ENCODE measurements at regions not wholly inside any gene's neighbourhood (a gene's known extent, or its start where the extent isn't known, plus 50 kb on each side); places are given as distances from the start of the nearest gene placed in this dataset.

DNA sequence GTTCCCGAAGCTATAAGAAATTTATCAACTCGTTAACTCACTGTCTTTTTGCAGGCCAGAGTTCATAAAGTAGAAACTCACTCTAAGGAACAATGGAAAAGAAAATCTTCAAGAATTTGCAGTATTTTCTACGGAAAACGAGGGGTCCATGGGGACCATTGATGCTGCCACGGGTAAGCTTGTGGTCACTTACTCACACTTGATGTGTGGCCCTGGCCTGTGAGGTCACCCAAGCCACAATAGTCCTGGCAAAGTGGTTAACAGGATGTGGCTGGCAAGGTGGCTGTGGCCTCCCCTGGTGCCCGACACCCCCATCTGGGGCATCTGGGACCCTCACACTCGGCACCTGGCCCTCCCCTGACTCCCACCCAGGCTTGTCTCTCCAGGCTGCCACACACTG, 123.4 kb downstream of the C6orf118 start:
- TF ChIP-seq, protein P1, sequence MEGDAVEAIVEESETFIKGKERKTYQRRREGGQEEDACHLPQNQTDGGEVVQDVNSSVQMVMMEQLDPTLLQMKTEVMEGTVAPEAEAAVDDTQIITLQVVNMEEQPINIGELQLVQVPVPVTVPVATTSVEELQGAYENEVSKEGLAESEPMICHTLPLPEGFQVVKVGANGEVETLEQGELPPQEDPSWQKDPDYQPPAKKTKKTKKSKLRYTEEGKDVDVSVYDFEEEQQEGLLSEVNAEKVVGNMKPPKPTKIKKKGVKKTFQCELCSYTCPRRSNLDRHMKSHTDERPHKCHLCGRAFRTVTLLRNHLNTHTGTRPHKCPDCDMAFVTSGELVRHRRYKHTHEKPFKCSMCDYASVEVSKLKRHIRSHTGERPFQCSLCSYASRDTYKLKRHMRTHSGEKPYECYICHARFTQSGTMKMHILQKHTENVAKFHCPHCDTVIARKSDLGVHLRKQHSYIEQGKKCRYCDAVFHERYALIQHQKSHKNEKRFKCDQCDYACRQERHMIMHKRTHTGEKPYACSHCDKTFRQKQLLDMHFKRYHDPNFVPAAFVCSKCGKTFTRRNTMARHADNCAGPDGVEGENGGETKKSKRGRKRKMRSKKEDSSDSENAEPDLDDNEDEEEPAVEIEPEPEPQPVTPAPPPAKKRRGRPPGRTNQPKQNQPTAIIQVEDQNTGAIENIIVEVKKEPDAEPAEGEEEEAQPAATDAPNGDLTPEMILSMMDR (IDR thresholded peaks at IDR 0.05; ENCODE audit: insufficient read depth, missing control alignments), result no peak
- DNase-seq (ENCODE audit: insufficient read length, low spot score) (no peak), FAIRE-seq (no peak)

DNA sequence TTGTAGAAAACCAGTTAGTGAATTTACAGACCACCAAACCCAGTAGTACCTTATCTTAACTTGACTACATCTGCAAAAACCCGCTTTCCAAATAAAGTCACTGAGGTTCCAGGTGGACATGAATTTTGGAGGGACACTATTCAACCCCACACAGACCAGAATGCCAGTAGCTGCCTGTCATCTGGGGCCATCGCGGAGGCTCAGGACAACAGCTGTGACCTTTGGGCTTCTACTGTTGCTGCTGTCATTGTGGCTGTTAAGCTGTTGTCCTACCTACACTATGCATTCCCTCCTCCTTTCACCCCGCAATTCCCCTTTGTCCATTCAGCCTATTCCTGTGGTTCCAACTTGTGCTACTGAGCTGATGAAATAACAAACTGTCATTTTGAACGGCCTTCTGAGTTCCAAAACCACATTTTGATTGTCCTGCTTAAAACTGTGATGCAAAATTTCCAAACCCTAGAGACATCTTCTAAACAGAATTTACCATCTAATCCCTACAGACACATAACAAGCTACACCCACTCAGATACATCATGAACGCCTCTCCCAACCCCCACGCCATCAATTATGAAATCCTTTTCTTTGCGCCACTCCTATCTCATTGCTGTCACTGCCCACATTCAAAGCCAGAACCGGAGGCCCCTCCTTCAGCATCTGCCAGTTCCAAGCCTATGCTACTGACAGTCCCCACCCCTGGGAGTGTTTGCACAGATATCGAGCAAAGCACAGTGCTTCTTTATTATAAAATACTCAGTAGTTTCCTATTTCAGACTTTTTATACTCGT, 125.0 kb downstream of the C6orf118 start:
- FAIRE-seq (no peak), DNase-seq (ENCODE audit: insufficient read length, low spot score) (no peak)
- TF ChIP-seq, protein P1 (IDR thresholded peaks at IDR 0.05; ENCODE audit: insufficient read depth, missing control alignments), result no peak

DNA sequence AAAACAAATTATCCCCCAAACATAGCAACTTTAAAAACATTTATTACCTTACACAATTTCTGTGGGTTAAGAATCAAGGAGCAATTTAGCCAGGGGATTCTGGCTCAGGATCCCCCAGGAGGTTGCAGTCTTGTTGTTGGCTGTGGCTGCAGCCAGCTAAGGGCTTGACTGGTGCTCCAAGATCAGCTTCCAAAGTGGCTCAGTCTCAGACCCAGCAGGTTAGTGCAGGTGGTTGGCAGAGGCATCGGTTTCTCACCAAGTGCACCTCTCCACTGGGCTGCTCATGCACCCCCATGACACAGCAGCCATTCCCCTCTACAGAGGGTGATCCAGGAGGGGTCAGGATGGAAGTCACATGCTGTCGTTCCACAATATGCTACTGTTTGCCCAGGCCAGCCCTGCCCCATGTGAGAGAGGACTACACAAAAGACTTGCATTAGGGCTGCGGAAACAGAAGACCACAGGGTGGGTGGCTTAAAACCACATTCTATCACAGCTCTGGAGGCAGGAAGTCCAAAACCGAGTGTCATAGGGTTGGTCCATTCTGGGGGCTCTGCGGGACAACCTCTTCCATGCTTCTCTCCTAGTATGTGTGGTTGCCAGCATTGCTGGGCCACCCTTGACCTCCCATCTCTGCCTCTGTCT, 125.8 kb downstream of the C6orf118 start:
- TF ChIP-seq, protein P1 (IDR thresholded peaks at IDR 0.05; ENCODE audit: insufficient read depth, missing control alignments), result no peak
- DNase-seq (ENCODE audit: insufficient read length, low spot score) (no peak), FAIRE-seq (no peak)

DNA sequence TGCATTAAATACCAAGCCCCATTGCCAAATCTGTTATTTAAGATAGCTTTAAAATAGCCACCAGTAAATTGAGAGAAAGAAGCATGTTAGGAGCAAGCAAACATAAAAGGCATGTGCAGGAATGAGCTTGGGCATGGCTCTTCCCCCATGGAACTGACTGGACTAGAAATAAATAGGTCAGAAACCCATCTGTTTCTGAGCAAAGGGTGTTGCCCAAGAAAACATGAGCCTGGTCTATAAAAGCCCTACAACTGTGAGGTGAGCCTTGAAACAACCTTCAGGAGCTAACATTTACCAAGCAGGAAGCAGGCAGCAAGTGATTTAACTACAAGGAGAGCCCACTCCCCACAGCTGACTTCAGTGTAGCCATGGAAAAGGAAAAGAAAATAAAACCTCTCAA, 126.3 kb downstream of the C6orf118 start:
- FAIRE-seq (no peak), DNase-seq (ENCODE audit: insufficient read length, low spot score) (no peak)
- TF ChIP-seq, protein P1 (IDR thresholded peaks at IDR 0.05; ENCODE audit: insufficient read depth, missing control alignments), result no peak

GRCh38 chr6:165181951-165182414, 127.4 kb downstream of the C6orf118 start:
- DNase-seq (ENCODE audit: insufficient read length, low spot score), result no peak
- FAIRE-seq, result no peak
- TF ChIP-seq, protein P1 (IDR thresholded peaks at IDR 0.05; ENCODE audit: insufficient read depth, missing control alignments), result no peak

- TF ChIP-seq, protein P1 (IDR thresholded peaks at IDR 0.05; ENCODE audit: insufficient read depth, missing control alignments), result no peak
- DNase-seq (ENCODE audit: insufficient read length, low spot score) (no peak), FAIRE-seq (no peak)
These were observed 131.3 kb downstream of the C6orf118 start for GRCh38 chr6:165178056-165178455.

- no peak for DNase-seq (ENCODE audit: insufficient read length, low spot score)
- FAIRE-seq, result no peak
- TF ChIP-seq, protein P1 (IDR thresholded peaks at IDR 0.05; ENCODE audit: insufficient read depth, missing control alignments), result no peak
These were observed 135.9 kb downstream of the C6orf118 start for GRCh38 chr6:165173484-165173883.
